Gastrocnemius medialis (tissue), 4 donors: ENCODE measurements at regions not wholly inside any gene's neighbourhood (a gene's known extent, or its start where the extent isn't known, plus 50 kb on each side); places are given as distances from the start of the nearest gene placed in this dataset.
"Not testable (repeated sequence)": the region's sequence is repeated elsewhere in the genome, so short reads cannot be mapped to it uniquely, and the experiment has no call there.

Source experiments
- ATAC-seq, 2 donors: fragments of 150-250 bp; one replicate each; pipeline ENCODE4 v1.9.1; 2016
- DNase-seq, 2 donors: peaks; one replicate each; pipeline ENCODE4 v3.0.0-alpha.2; 2019
- H3K27ac ChIP-seq, 4 donors: fragments of 200-600 bp; sonication (generic); 1 replicate in 1 of 4; 2 replicates in 3 of 4; pipeline ENCODE4 v1.5.1; 2016 to 2018; ENCODE audit warnings: mild to moderate bottlenecking in 2 of 4, moderate library complexity in 1 of 4
- H3K27me3 ChIP-seq, 3 donors: fragments of 200-600 bp; sonication (generic) in 2 of 3; 1 replicate in 1 of 3; 2 replicates in 2 of 3; pipeline versions ENCODE4 v1.5.1 to v1.6.0; 2016 to 2019; ENCODE audit warnings: mild to moderate bottlenecking in 1 of 3, moderate library complexity in 1 of 3
- H3K36me3 ChIP-seq, 2 donors: fragments of 200-600 bp; sonication (generic) in 1 of 2; one replicate each; pipeline ENCODE4 v1.5.1; 2017 to 2018
- H3K4me1 ChIP-seq, 2 donors: fragments of 200-600 bp; sonication (generic) in 1 of 2; one replicate each; pipeline ENCODE4 v1.5.1; 2016 to 2017; ENCODE audit warnings: mild to moderate bottlenecking in 2 of 2
- H3K4me3 ChIP-seq, 4 donors: fragments of 200-600 bp; sonication (generic) in 3 of 4; 1 replicate in 1 of 4; 2 replicates in 3 of 4; pipeline ENCODE4 v1.5.1; 2016 to 2019; ENCODE audit warnings: mild to moderate bottlenecking in 2 of 4
- H3K9me3 ChIP-seq, 3 donors: fragments of 200-600 bp; sonication (generic) in 2 of 3; 1 replicate in 1 of 3; 2 replicates in 2 of 3; pipeline ENCODE4 v1.5.1; 2016 to 2019
- CTCF ChIP-seq, 5 experiments: fragments of 450-650 bp in 3 of 5; fragments of 200-600 bp in 2 of 5; sonication (generic) in 2 of 5; IDR thresholded peaks in 4 of 5; conservative IDR thresholded peaks in 1 of 5; 1 replicate in 4 of 5; 2 replicates in 1 of 5; pipeline ENCODE4 v1.5.1; 2016 to 2019; ENCODE audit warnings: antibody characterized with exemption in 5 of 5, mild to moderate bottlenecking in 3 of 5, moderate library complexity in 3 of 5
- POLR2A ChIP-seq, 2 donors: fragments of 450-650 bp; IDR thresholded peaks; one replicate each; pipeline ENCODE4 v1.6.1; 2017; ENCODE audit warnings: antibody characterized with exemption in 2 of 2, mild to moderate bottlenecking in 2 of 2, moderate library complexity in 2 of 2
- in situ Hi-C, 4 donors: fragments of 200-750 bp; cut with MboI; loops; one replicate each; pipeline versions ENCODE4 v1.15.0 to v1.8.0; 2017; ENCODE audit warnings: low sequenced_read_pairs in 4 of 4
- intact Hi-C: fragments of 100-400 bp; cut with DNase I; formaldehyde crosslinking; loops from one replicate; pipeline ENCODE4 v1.15.1; 2023; ENCODE audit warnings: low total_unique reads

- ATAC-seq, result peak in 1 of 2 donors; percentile 21
- TF ChIP-seq POLR2A (IDR thresholded peaks at IDR 0.05) (peak in 1 of 2 donors; percentile 52), CTCF (IDR thresholded peaks at IDR 0.05 in 4 of 5, conservative IDR thresholded peaks at IDR 0.05 in 1 of 5) (peak in 1 of 5 experiments; percentile 88)
- H3K9me3 ChIP-seq, intact Hi-C loops, H3K27ac ChIP-seq, in situ Hi-C loops, H3K4me1 ChIP-seq, H3K4me3 ChIP-seq, H3K27me3 ChIP-seq, DNase-seq, H3K36me3 ChIP-seq: not testable (repeated sequence)
These were observed 412.7 kb upstream of the WSB1 start for GRCh38 chr17:26881195-26881594.

GRCh38 chr17:26882097-26882761, 411.7 kb upstream of the WSB1 start:
- DNase-seq, H3K4me3 ChIP-seq, H3K27ac ChIP-seq, H3K36me3 ChIP-seq, H3K27me3 ChIP-seq, in situ Hi-C loops, H3K9me3 ChIP-seq, intact Hi-C loops, H3K4me1 ChIP-seq: not testable (repeated sequence)
- peak; percentile 78 to 92 for ATAC-seq

GRCh38 chr17:26883878-26884740, 409.8 kb upstream of the WSB1 start:
- H3K27ac ChIP-seq, H3K27me3 ChIP-seq, H3K4me3 ChIP-seq, H3K9me3 ChIP-seq, H3K36me3 ChIP-seq, intact Hi-C loops, H3K4me1 ChIP-seq, DNase-seq, in situ Hi-C loops: not testable (repeated sequence)
- peak; percentile 27 to 40 for ATAC-seq

GRCh38 chr17:26884741-26885059, 409.2 kb upstream of the WSB1 start:
- H3K9me3 ChIP-seq, intact Hi-C loops, H3K36me3 ChIP-seq, H3K4me1 ChIP-seq, H3K27me3 ChIP-seq, H3K27ac ChIP-seq, DNase-seq, in situ Hi-C loops, H3K4me3 ChIP-seq: not testable (repeated sequence)
- peak; percentile 9 to 19 for ATAC-seq

GRCh38 chr17:26885244-26885970, 408.5 kb upstream of the WSB1 start:
- H3K9me3 ChIP-seq, in situ Hi-C loops, intact Hi-C loops, H3K27ac ChIP-seq, H3K4me1 ChIP-seq, H3K4me3 ChIP-seq, H3K27me3 ChIP-seq, H3K36me3 ChIP-seq: not testable (repeated sequence)
- ATAC-seq (peak; percentile 5 to 17), DNase-seq (peak; percentile 1 to 6)
- TF ChIP-seq CTCF (IDR thresholded peaks at IDR 0.05 in 4 of 5, conservative IDR thresholded peaks at IDR 0.05 in 1 of 5), result peak in 1 of 5 experiments; percentile 14
- peak in 1 of 2 donors; percentile 25 for TF ChIP-seq POLR2A (IDR thresholded peaks at IDR 0.05)
